HepG2 (cell line): ENCODE measurements at regions not wholly inside any gene's neighbourhood (a gene's known extent, or its start where the extent isn't known, plus 50 kb on each side); places are given as distances from the start of the nearest gene placed in this dataset.

Source experiments
- CBX5 ChIP-seq: sonication (generic); formaldehyde crosslinking; IDR thresholded peaks from 2 replicates; pipeline ENCODE4 v1.4.0; 2020; ENCODE audit warnings: missing genetic modification reagents, borderline replicate concordance
- CEBPB ChIP-seq: IDR thresholded peaks from 2 replicates; pipeline ENCODE4 v1.6.1; 2011; ENCODE audit warnings: low read depth, low read length, improper control_type of control experiment, borderline replicate concordance
- HBP1 ChIP-seq: IDR thresholded peaks from 2 replicates; pipeline ENCODE4 v1.6.1; 2016; ENCODE audit warnings: low read depth, control low read depth
- NCOA5 ChIP-seq: sonication (generic); formaldehyde crosslinking; IDR thresholded peaks from 2 replicates; pipeline ENCODE4 v1.4.0; 2020; ENCODE audit warnings: missing genetic modification reagents
- NRL ChIP-seq: sonication (generic); formaldehyde crosslinking; IDR thresholded peaks from 2 replicates; pipeline ENCODE4 v1.5.0; 2020; ENCODE audit warnings: missing genetic modification reagents, mild to moderate bottlenecking, moderate library complexity, borderline replicate concordance
- PATZ1 ChIP-seq: sonication (generic); formaldehyde crosslinking; IDR thresholded peaks from 2 replicates; pipeline ENCODE4 v1.4.0; 2020; ENCODE audit warnings: missing genetic modification reagents
- REXO4 ChIP-seq: sonication (generic); formaldehyde crosslinking; IDR thresholded peaks from 2 replicates; pipeline ENCODE4 v1.8.0; 2022; ENCODE audit warnings: missing genetic modification reagents, mild to moderate bottlenecking, borderline replicate concordance
- SMARCC2 ChIP-seq: fragments of 450-650 bp; IDR thresholded peaks from 2 replicates; pipeline ENCODE4 v1.6.1; 2017; ENCODE audit warnings: antibody characterized with exemption, mild to moderate bottlenecking
- SP5 ChIP-seq: IDR thresholded peaks from 2 replicates; pipeline ENCODE4 v1.6.1; 2016; ENCODE audit warnings: low read depth, borderline replicate concordance
- ZKSCAN1 ChIP-seq: fragments of 150-350 bp; IDR thresholded peaks from 2 replicates; pipeline ENCODE4 v1.6.1; 2014; ENCODE audit warnings: low read length
- ZNF124 ChIP-seq: sonication (generic); formaldehyde crosslinking; IDR thresholded peaks from 2 replicates; pipeline ENCODE4 v1.4.0; 2020; ENCODE audit warnings: missing genetic modification reagents
- ZNF207 ChIP-seq: fragments of 450-650 bp; IDR thresholded peaks from 2 replicates; pipeline ENCODE4 v1.6.1; 2016; ENCODE audit warnings: antibody characterized with exemption, borderline replicate concordance
- ZNF550 ChIP-seq: sonication (generic); formaldehyde crosslinking; IDR thresholded peaks from 2 replicates; pipeline ENCODE4 v1.4.0; 2020; ENCODE audit warnings: mild to moderate bottlenecking, missing genetic modification reagents, borderline replicate concordance
- ZNF552 ChIP-seq: sonication (generic); formaldehyde crosslinking; IDR thresholded peaks from 2 replicates; pipeline ENCODE4 v1.9.0; 2022; ENCODE audit warnings: missing genetic modification reagents, mild to moderate bottlenecking, borderline replicate concordance
- ZNF570 ChIP-seq: sonication (generic); formaldehyde crosslinking; IDR thresholded peaks from 2 replicates; pipeline ENCODE4 v1.4.0; 2020; ENCODE audit warnings: mild to moderate bottlenecking, missing genetic modification reagents, borderline replicate concordance
- ZNF616 ChIP-seq: sonication (generic); formaldehyde crosslinking; IDR thresholded peaks from 2 replicates; pipeline ENCODE4 v1.5.0; 2020; ENCODE audit warnings: low read depth, mild to moderate bottlenecking, missing genetic modification reagents
- ZNF749 ChIP-seq: sonication (generic); formaldehyde crosslinking; IDR thresholded peaks from 2 replicates; pipeline ENCODE4 v1.8.0; 2022; ENCODE audit warnings: mild to moderate bottlenecking, missing genetic modification reagents, moderate library complexity, borderline replicate concordance
- ZNF782 ChIP-seq: sonication (generic); formaldehyde crosslinking; IDR thresholded peaks from 2 replicates; pipeline ENCODE4 v1.4.0; 2020; ENCODE audit warnings: missing genetic modification reagents, mild to moderate bottlenecking, borderline replicate concordance
- ZNF792 ChIP-seq: IDR thresholded peaks from 2 replicates; pipeline ENCODE4 v1.6.1; 2016
- ZNF841 ChIP-seq: sonication (generic); formaldehyde crosslinking; IDR thresholded peaks from 2 replicates; pipeline ENCODE4 v1.8.1; 2023; ENCODE audit warnings: missing genetic modification reagents, borderline replicate concordance
- TF ChIP-seq, protein P1 (sequence below): sonication (generic); formaldehyde crosslinking; IDR thresholded peaks from 2 replicates; pipeline ENCODE4 v1.4.0; 2020; ENCODE audit warnings: mild to moderate bottlenecking, missing genetic modification reagents
- TF ChIP-seq, protein P2 (sequence below): sonication (generic); formaldehyde crosslinking; conservative IDR thresholded peaks from 2 replicates; pipeline ENCODE4 v1.4.0; 2020; ENCODE audit warnings: mild to moderate bottlenecking, missing genetic modification reagents, moderate library complexity
- TF ChIP-seq, protein P3 (sequence below): sonication (generic); formaldehyde crosslinking; IDR thresholded peaks from 2 replicates; pipeline ENCODE4 v1.8.0; 2023; ENCODE audit warnings: mild to moderate bottlenecking, missing genetic modification reagents

GRCh38 chr13:33640832-33641231 is 177.1 kb upstream of the RFC3 start (continued):
- TF ChIP-seq, protein P1, sequence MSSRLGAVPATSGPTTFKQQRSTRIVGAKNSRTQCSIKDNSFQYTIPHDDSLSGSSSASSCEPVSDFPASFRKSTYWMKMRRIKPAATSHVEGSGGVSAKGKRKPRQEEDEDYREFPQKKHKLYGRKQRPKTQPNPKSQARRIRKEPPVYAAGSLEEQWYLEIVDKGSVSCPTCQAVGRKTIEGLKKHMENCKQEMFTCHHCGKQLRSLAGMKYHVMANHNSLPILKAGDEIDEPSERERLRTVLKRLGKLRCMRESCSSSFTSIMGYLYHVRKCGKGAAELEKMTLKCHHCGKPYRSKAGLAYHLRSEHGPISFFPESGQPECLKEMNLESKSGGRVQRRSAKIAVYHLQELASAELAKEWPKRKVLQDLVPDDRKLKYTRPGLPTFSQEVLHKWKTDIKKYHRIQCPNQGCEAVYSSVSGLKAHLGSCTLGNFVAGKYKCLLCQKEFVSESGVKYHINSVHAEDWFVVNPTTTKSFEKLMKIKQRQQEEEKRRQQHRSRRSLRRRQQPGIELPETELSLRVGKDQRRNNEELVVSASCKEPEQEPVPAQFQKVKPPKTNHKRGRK (CRISPR knock-in tag) = no peak
- TF ChIP-seq CEBPB (no peak), CBX5 (CRISPR knock-in tag) (no peak), ZNF570 (CRISPR knock-in tag) (no peak), PATZ1 (CRISPR knock-in tag) (no peak), ZNF792 (no peak), ZNF207 (no peak), ZNF749 (CRISPR knock-in tag) (no peak), ZNF550 (CRISPR knock-in tag) (no peak), HBP1 (CRISPR knock-in tag) (no peak), ZNF124 (CRISPR knock-in tag) (no peak), ZNF841 (no peak), ZNF552 (CRISPR knock-in tag) (no peak), NCOA5 (no peak), NRL (CRISPR knock-in tag) (no peak), SP5 (CRISPR knock-in tag) (no peak), SMARCC2 (no peak), ZNF782 (CRISPR knock-in tag) (no peak), ZKSCAN1 (no peak), REXO4 (CRISPR knock-in tag) (no peak), ZNF616 (CRISPR knock-in tag) (no peak)
- TF ChIP-seq, protein P2, sequence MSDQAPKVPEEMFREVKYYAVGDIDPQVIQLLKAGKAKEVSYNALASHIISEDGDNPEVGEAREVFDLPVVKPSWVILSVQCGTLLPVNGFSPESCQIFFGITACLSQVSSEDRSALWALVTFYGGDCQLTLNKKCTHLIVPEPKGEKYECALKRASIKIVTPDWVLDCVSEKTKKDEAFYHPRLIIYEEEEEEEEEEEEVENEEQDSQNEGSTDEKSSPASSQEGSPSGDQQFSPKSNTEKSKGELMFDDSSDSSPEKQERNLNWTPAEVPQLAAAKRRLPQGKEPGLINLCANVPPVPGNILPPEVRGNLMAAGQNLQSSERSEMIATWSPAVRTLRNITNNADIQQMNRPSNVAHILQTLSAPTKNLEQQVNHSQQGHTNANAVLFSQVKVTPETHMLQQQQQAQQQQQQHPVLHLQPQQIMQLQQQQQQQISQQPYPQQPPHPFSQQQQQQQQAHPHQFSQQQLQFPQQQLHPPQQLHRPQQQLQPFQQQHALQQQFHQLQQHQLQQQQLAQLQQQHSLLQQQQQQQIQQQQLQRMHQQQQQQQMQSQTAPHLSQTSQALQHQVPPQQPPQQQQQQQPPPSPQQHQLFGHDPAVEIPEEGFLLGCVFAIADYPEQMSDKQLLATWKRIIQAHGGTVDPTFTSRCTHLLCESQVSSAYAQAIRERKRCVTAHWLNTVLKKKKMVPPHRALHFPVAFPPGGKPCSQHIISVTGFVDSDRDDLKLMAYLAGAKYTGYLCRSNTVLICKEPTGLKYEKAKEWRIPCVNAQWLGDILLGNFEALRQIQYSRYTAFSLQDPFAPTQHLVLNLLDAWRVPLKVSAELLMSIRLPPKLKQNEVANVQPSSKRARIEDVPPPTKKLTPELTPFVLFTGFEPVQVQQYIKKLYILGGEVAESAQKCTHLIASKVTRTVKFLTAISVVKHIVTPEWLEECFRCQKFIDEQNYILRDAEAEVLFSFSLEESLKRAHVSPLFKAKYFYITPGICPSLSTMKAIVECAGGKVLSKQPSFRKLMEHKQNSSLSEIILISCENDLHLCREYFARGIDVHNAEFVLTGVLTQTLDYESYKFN = no peak; the same call in 1 of the 2 replicates
- TF ChIP-seq, protein P3, sequence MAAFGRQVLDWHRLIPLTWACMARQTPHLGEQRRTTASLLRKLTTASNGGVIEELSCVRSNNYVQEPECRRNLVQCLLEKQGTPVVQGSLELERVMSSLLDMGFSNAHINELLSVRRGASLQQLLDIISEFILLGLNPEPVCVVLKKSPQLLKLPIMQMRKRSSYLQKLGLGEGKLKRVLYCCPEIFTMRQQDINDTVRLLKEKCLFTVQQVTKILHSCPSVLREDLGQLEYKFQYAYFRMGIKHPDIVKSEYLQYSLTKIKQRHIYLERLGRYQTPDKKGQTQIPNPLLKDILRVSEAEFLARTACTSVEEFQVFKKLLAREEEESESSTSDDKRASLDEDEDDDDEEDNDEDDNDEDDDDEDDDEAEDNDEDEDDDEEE (CRISPR knock-in tag) = no peak
